WTC11 (cell line): ENCODE measurements at regions not wholly inside any gene's neighbourhood (a gene's known extent, or its start where the extent isn't known, plus 50 kb on each side); places are given as distances from the start of the nearest gene placed in this dataset.

Experiments
- ATAC-seq: fragments of 200-7000 bp; cut with Tn5 transposase; 2 replicates; pipeline ENCODE4 v1.10.0; 2021; ENCODE audit warnings: mild to moderate bottlenecking, moderate library complexity
- CTCF ChIA-PET: fragments of 300-600 bp; sonication (Branson Sonifier 250); formaldehyde crosslinking; loops from one replicate; lab custom pipeline; 2021; ENCODE audit warnings: antibody characterized with exemption; lab: Charles Lee
- POLR2A ChIA-PET: fragments of 350-600 bp; sonication (Branson Sonifier 250); formaldehyde crosslinking; loops from one replicate; lab custom pipeline; 2021; ENCODE audit warnings: antibody characterized with exemption; lab: Charles Lee
- DNase-seq: peaks from one replicate; pipeline ENCODE4 v3.0.0; 2021; ENCODE audit warnings: low spot score
- H3K27ac Mint-ChIP-seq: 2 replicates; pipeline ENCODE4 v1.8.0; 2021; ENCODE audit warnings: mixed read lengths
- H3K27me3 Mint-ChIP-seq: 2 replicates; pipeline ENCODE4 v1.8.0; 2021; ENCODE audit warnings: low read depth, mild to moderate bottlenecking, moderate library complexity, mixed read lengths
- H3K36me3 Mint-ChIP-seq: 2 replicates; pipeline ENCODE4 v1.8.0; 2021; ENCODE audit warnings: mixed read lengths
- H3K4me1 Mint-ChIP-seq: 2 replicates; pipeline ENCODE4 v1.8.0; 2022; ENCODE audit warnings: mixed read lengths
- H3K4me3 Mint-ChIP-seq: 2 replicates; pipeline ENCODE4 v1.8.0; 2021; ENCODE audit warnings: mild to moderate bottlenecking, moderate library complexity, mixed read lengths
- H3K9me3 Mint-ChIP-seq: 2 replicates; pipeline ENCODE4 v1.8.0; 2021; ENCODE audit warnings: mixed read lengths
- ARID4B ChIP-seq: sonication (generic); formaldehyde crosslinking; IDR thresholded peaks from 2 replicates; pipeline ENCODE4 v1.8.0; 2023; ENCODE audit warnings: missing genetic modification reagents, mild to moderate bottlenecking, borderline replicate concordance
- ATF6 ChIP-seq: sonication (generic); formaldehyde crosslinking; IDR thresholded peaks from 2 replicates; pipeline ENCODE4 v1.8.1; 2023; ENCODE audit warnings: mild to moderate bottlenecking, missing genetic modification reagents
- CREB1 ChIP-seq: sonication (generic); formaldehyde crosslinking; IDR thresholded peaks from 2 replicates; pipeline ENCODE4 v1.8.0; 2023; ENCODE audit warnings: mild to moderate bottlenecking, missing genetic modification reagents
- E2F1 ChIP-seq: sonication (generic); formaldehyde crosslinking; IDR thresholded peaks from 2 replicates; pipeline ENCODE4 v1.8.0; 2022; ENCODE audit warnings: mild to moderate bottlenecking, missing genetic modification reagents
- E2F5 ChIP-seq: sonication (generic); formaldehyde crosslinking; IDR thresholded peaks from 2 replicates; pipeline ENCODE4 v1.8.1; 2022; ENCODE audit warnings: mild to moderate bottlenecking, moderate library complexity, missing genetic modification reagents
- EMX1 ChIP-seq: fragments of 250-450 bp; sonication (Bioruptor Pico); IDR thresholded peaks from 2 replicates; pipeline ENCODE4 v1.8.0; 2021; ENCODE audit warnings: mild to moderate bottlenecking
- ERG ChIP-seq: fragments of 250-450 bp; sonication (Bioruptor Pico); IDR thresholded peaks from 2 replicates; pipeline ENCODE4 v1.8.0; 2021; ENCODE audit warnings: mild to moderate bottlenecking
- GTF2I ChIP-seq: fragments of 250-450 bp; sonication (Bioruptor Pico); conservative IDR thresholded peaks from 2 replicates; pipeline ENCODE4 v1.4.0; 2021; ENCODE audit warnings: mild to moderate bottlenecking
- HMGA2 ChIP-seq: fragments of 250-450 bp; sonication (Bioruptor Pico); IDR thresholded peaks from 2 replicates; pipeline ENCODE4 v1.4.0; 2021; ENCODE audit warnings: mild to moderate bottlenecking, moderate library complexity
- JUN ChIP-seq: sonication (generic); formaldehyde crosslinking; IDR thresholded peaks from 2 replicates; pipeline ENCODE4 v1.8.0; 2023; ENCODE audit warnings: mild to moderate bottlenecking, missing genetic modification reagents
- NFATC4 ChIP-seq: fragments of 250-450 bp; sonication (Bioruptor Pico); IDR thresholded peaks from 2 replicates; pipeline ENCODE4 v1.9.0; 2021; ENCODE audit warnings: mild to moderate bottlenecking
- NR2C2 ChIP-seq: sonication (generic); formaldehyde crosslinking; IDR thresholded peaks from 2 replicates; pipeline ENCODE4 v1.8.0; 2022; ENCODE audit warnings: mild to moderate bottlenecking, missing genetic modification reagents
- RORB ChIP-seq: fragments of 250-450 bp; sonication (Bioruptor Pico); IDR thresholded peaks from 2 replicates; pipeline ENCODE4 v1.9.0; 2021; ENCODE audit warnings: mild to moderate bottlenecking
- SOX15 ChIP-seq: fragments of 250-450 bp; sonication (Bioruptor Pico); IDR thresholded peaks from 2 replicates; pipeline ENCODE4 v1.9.0; 2021; ENCODE audit warnings: mild to moderate bottlenecking
- TEAD1 ChIP-seq: sonication (generic); formaldehyde crosslinking; IDR thresholded peaks from 2 replicates; pipeline ENCODE4 v1.8.0; 2022; ENCODE audit warnings: mild to moderate bottlenecking, missing genetic modification reagents
- TEAD4 ChIP-seq: sonication (generic); formaldehyde crosslinking; IDR thresholded peaks from 2 replicates; pipeline ENCODE4 v1.8.0; 2022; ENCODE audit warnings: mild to moderate bottlenecking, missing genetic modification reagents
- TP53 ChIP-seq: sonication (generic); formaldehyde crosslinking; IDR thresholded peaks from 2 replicates; pipeline ENCODE4 v1.8.1; 2023; ENCODE audit warnings: mild to moderate bottlenecking, missing genetic modification reagents
- ZMAT4 ChIP-seq: fragments of 250-450 bp; sonication (Bioruptor Pico); IDR thresholded peaks from 2 replicates; pipeline ENCODE4 v1.9.0; 2021; ENCODE audit warnings: mild to moderate bottlenecking
- ZNF396 ChIP-seq: fragments of 250-450 bp; sonication (Bioruptor Pico); IDR thresholded peaks from 2 replicates; pipeline ENCODE4 v1.8.0; 2021; ENCODE audit warnings: mild to moderate bottlenecking, moderate library complexity, borderline replicate concordance
- ZNF671 ChIP-seq: fragments of 250-450 bp; sonication (Bioruptor Pico); IDR thresholded peaks from 2 replicates; pipeline ENCODE4 v1.8.0; 2021; ENCODE audit warnings: mild to moderate bottlenecking
- TF ChIP-seq, protein P1 (sequence below): sonication (generic); formaldehyde crosslinking; IDR thresholded peaks from 2 replicates; pipeline ENCODE4 v1.8.1; 2023; ENCODE audit warnings: mild to moderate bottlenecking, missing genetic modification reagents
- TF ChIP-seq, protein P2 (sequence below): sonication (generic); formaldehyde crosslinking; IDR thresholded peaks from 2 replicates; pipeline ENCODE4 v1.8.1; 2023; ENCODE audit warnings: mild to moderate bottlenecking, missing genetic modification reagents, moderate library complexity

DNA sequence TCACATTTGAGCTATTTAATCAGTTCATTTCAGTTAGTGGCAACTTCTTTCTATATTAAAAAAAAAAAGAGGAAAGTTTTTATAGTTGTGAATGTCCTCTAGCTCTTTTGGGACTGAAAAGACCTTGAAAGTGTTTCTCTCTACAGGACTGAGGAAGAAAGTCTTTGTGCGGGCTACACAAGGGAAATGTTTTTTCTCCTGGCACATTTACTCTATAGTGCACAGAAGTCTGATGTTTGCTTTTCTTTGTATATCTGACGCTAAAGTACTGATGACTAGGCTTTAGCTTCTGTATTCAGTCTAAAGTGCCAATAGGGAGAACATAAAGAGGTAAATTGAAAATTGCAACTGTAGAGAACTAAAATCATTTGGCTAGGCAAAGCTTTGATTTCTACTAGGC, 737.4 kb upstream of the LUZP2 start:
- DNase-seq (no peak), ATAC-seq (no peak)
- ChIA-PET POLR2A (no interaction called here), CTCF (no interaction called here)
- H3K4me1 Mint-ChIP-seq = peaks cover 7% of the 10 kb centered on the region
- peaks cover 39% of the 10 kb centered on the region for H3K9me3 Mint-ChIP-seq
- no peak overlapping the region for H3K27ac Mint-ChIP-seq
- no peak for TF ChIP-seq SOX15 (CRISPR knock-in tag)
- TF ChIP-seq NR2C2 (CRISPR knock-in tag) = no peak
- TF ChIP-seq ZNF396 (CRISPR knock-in tag) = no peak
- no peak for TF ChIP-seq ZMAT4
- TF ChIP-seq ZNF671 (CRISPR knock-in tag) = no peak
- no peak for TF ChIP-seq CREB1 (CRISPR knock-in tag)
- no peak for TF ChIP-seq GTF2I (CRISPR knock-in tag)
- TF ChIP-seq, protein P1, sequence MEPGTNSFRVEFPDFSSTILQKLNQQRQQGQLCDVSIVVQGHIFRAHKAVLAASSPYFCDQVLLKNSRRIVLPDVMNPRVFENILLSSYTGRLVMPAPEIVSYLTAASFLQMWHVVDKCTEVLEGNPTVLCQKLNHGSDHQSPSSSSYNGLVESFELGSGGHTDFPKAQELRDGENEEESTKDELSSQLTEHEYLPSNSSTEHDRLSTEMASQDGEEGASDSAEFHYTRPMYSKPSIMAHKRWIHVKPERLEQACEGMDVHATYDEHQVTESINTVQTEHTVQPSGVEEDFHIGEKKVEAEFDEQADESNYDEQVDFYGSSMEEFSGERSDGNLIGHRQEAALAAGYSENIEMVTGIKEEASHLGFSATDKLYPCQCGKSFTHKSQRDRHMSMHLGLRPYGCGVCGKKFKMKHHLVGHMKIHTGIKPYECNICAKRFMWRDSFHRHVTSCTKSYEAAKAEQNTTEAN = no peak
- no peak for TF ChIP-seq ERG
- no peak for TF ChIP-seq ARID4B (CRISPR knock-in tag)
- TF ChIP-seq HMGA2 (CRISPR knock-in tag) = no peak
- no peak for TF ChIP-seq E2F1 (CRISPR knock-in tag)
- TF ChIP-seq TEAD1 = no peak
- no peak for TF ChIP-seq ATF6 (CRISPR knock-in tag)
- TF ChIP-seq RORB = no peak
- TF ChIP-seq EMX1 = no peak
- no peak for TF ChIP-seq TP53
- peaks cover 30% of the 10 kb centered on the region for H3K36me3 Mint-ChIP-seq
- no peak overlapping the region for H3K4me3 Mint-ChIP-seq
- no peaks in the 10 kb centered on the region for H3K27me3 Mint-ChIP-seq

DNA sequence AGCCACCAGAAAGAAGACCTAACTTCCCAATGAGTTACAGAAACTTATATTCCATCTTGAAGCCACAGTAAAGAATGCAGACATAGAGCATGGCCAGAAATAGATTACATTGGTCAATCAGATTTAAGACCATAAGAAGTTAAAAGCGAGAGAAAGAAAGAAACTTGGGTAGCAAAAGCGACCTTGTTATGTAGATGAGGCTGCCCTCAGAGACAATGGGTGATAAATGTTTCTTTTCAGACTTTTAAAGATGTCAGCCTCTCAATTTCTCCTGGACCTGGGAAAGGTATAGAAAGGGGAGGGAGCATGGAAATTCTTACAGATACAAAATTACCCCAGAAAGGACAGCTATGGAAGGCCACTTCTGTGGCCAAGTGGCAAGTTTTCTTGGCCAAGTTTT, 732.6 kb upstream of the LUZP2 start:
- POLR2A ChIA-PET = no interaction called here
- ATAC-seq (peak; percentile 52; the same call in 1 of the 2 replicates), DNase-seq (no peak)
- CTCF ChIA-PET = no interaction called here
- H3K4me3 Mint-ChIP-seq = no peak overlapping the region
- H3K36me3 Mint-ChIP-seq = peaks cover 53% of the 10 kb centered on the region
- H3K4me1 Mint-ChIP-seq = peaks cover 12% of the 10 kb centered on the region
- H3K27me3 Mint-ChIP-seq = 0 out of 2 replicates have a peak, but pooled peaks cover 3% of the 10 kb centered on the region
- peaks cover 56% of the 10 kb centered on the region for H3K9me3 Mint-ChIP-seq
- H3K27ac Mint-ChIP-seq = no peak overlapping the region
- TF ChIP-seq TEAD4 (CRISPR knock-in tag) = no peak
- TF ChIP-seq, protein P1 = no peak
- no peak for TF ChIP-seq NFATC4 (CRISPR knock-in tag)
- TF ChIP-seq E2F5 (CRISPR knock-in tag) = no peak
- TF ChIP-seq E2F1 (CRISPR knock-in tag) = no peak
- no peak for TF ChIP-seq JUN
- TF ChIP-seq, protein P2, sequence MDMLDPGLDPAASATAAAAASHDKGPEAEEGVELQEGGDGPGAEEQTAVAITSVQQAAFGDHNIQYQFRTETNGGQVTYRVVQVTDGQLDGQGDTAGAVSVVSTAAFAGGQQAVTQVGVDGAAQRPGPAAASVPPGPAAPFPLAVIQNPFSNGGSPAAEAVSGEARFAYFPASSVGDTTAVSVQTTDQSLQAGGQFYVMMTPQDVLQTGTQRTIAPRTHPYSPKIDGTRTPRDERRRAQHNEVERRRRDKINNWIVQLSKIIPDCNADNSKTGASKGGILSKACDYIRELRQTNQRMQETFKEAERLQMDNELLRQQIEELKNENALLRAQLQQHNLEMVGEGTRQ (CRISPR knock-in tag) = no peak
